GM12865 (cell line): ENCODE measurements at regions not wholly inside any gene's neighbourhood (a gene's known extent, or its start where the extent isn't known, plus 50 kb on each side); places are given as distances from the start of the nearest gene placed in this dataset.
"Not testable (repeated sequence)": the region's sequence is repeated elsewhere in the genome, so short reads cannot be mapped to it uniquely, and the experiment has no call there.

ENCODE experiments used
- DNase-seq: peaks from one replicate; pipeline ENCODE4 v3.0.0; 2010; ENCODE audit warnings: low read depth
- H3K4me3 ChIP-seq: 2 replicates; pipeline ENCODE4 v1.5.1; 2011; ENCODE audit warnings: mild to moderate bottlenecking, low read depth, low read length, control low read depth
- TF ChIP-seq, protein P1 (sequence below): IDR thresholded peaks from 2 replicates; pipeline ENCODE4 v1.5.1; 2011; ENCODE audit warnings: low read length, control low read depth, low read depth, inconsistent platforms; ENCODE audit not compliant: insufficient read depth; ENCODE audit errors: missing control alignments

DNA sequence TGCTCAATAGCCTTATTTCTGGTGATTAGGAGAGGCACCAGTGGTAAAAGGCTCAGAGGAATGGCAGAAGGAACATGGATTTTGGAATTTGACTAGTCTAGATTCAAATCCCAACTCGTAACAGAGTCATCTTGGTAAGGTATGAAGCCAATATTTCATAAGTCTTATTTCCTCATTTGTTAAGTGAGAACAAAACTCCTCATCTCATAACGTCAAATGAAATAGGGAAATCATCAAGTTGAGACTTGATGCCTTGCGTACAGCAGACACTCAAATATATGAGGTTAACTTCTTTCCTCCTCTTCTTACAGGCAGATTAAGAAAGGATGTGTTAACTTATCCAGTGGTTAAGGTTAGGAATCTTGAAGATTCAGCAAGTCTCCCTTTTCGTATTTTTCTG is 189.2 kb downstream of the DLEU7 start:
- DNase-seq = no peak
- H3K4me3 ChIP-seq = no peak overlapping the region
- TF ChIP-seq, protein P1, sequence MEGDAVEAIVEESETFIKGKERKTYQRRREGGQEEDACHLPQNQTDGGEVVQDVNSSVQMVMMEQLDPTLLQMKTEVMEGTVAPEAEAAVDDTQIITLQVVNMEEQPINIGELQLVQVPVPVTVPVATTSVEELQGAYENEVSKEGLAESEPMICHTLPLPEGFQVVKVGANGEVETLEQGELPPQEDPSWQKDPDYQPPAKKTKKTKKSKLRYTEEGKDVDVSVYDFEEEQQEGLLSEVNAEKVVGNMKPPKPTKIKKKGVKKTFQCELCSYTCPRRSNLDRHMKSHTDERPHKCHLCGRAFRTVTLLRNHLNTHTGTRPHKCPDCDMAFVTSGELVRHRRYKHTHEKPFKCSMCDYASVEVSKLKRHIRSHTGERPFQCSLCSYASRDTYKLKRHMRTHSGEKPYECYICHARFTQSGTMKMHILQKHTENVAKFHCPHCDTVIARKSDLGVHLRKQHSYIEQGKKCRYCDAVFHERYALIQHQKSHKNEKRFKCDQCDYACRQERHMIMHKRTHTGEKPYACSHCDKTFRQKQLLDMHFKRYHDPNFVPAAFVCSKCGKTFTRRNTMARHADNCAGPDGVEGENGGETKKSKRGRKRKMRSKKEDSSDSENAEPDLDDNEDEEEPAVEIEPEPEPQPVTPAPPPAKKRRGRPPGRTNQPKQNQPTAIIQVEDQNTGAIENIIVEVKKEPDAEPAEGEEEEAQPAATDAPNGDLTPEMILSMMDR = no peak

DNA sequence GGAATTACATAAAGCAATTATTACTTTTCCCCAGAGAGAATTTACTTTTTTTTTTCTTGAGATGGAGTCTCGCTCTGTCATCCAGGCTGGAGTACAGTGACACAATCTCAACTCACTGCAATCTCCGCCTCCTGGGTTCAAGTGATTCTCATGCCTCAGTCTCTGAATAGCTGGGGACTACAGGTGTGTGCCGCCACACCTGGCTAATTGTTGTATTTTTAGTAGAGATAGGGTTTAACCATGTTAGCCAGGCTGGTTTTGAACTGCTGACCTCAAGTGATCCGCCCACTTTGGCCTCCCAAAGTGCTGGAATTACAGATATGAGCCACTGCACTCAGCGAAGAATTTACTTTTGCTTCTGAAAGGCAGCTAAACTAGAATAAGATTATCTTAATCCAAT is 181.6 kb downstream of the DLEU7 start:
- not testable (repeated sequence) for H3K4me3 ChIP-seq, DNase-seq

DNA sequence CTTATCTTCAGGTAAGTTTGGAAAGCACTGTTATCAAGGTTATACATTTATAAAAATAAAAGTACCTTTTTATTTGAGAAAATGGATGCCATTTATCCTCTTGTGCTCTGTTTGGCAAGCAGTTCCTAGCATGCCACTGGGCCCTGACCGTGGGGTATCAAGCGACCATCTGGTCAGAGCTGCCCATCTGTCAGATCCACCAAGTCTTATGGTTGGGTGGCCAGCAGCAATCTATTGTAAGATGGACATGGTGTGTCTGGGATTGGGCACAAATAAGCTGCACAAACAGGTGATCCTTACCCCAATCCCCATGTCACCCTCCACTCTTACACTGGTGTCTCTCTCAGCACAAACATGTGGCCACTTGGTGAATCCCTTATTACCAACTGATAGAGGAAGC is 178.5 kb downstream of the DLEU7 start:
- TF ChIP-seq, protein P1 = no peak
- DNase-seq = no peak
- no peak overlapping the region for H3K4me3 ChIP-seq

DNA sequence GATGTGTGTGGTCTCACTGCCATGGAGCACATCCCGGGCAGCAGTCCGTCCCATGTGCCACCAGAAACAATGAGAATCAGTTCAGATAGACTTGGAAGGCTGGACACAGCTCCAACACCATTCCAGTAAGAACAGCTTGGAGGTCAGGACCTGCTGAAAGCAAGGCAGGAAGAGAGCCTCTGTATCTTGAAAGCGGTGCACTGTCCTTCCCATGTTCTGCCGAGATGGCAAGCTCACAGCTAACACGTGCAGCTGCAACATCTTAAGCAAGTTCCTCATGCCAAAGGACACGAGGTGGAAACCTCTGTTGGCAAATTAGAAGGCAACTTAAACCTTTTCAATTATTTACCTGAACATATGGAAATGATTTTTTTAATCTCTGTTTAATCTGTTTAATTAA is 175.4 kb downstream of the DLEU7 start:
- DNase-seq = no peak
- TF ChIP-seq, protein P1 = no peak
- H3K4me3 ChIP-seq = no peak overlapping the region

GRCh38 chr13:50668691-50669271 is 174.7 kb downstream of the DLEU7 start:
- no peak overlapping the region for H3K4me3 ChIP-seq
- DNase-seq = no peak
- TF ChIP-seq, protein P1 = no peak

DNA sequence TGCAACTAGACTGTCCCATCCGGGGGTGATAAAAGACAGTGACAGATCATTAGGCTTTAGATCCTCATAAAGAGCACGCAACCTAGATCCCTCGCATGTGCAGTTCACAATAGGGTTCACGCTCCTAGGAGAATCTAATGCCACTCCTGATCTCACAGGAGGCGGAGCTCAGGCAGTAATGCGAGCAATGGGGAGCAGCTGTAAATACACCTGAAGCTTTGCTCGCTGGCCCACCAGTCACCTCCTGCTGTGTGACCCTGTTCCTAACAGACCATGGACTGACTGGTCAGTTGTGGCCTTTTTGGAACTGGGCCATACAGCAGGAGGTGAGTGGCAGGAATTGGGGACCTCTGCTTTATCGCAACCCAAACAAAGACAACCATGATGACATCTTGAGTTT is 173.2 kb downstream of the DLEU7 start:
- H3K4me3 ChIP-seq = no peak overlapping the region
- TF ChIP-seq, protein P1 = no peak
- no peak for DNase-seq

- no peak for DNase-seq
- no peak overlapping the region for H3K4me3 ChIP-seq
- TF ChIP-seq, protein P1 = no peak
Observed at GRCh38 chr13:50670847-50671496, 172.5 kb downstream of the DLEU7 start.
